Neural cell (in vitro differentiated cells): ENCODE measurements at regions not wholly inside any gene's neighbourhood (a gene's known extent, or its start where the extent isn't known, plus 50 kb on each side); places are given as distances from the start of the nearest gene placed in this dataset.
"Not testable (repeated sequence)": the region's sequence is repeated elsewhere in the genome, so short reads cannot be mapped to it uniquely, and the experiment has no call there.

Experiments used
- EP300 ChIP-seq: fragments of 450-650 bp; conservative IDR thresholded peaks from 2 replicates; pipeline ENCODE4 v1.6.1; 2014; ENCODE audit warnings: antibody characterized with exemption, mild to moderate bottlenecking, moderate library complexity; ENCODE audit not compliant: poor library complexity, severe bottlenecking
- EZH2 ChIP-seq: fragments of 200-600, 300-800 bp; shearing (Covaris generic), sonication (generic); IDR thresholded peaks from 2 replicates; pipeline ENCODE4 v1.6.1; 2014; ENCODE audit warnings: antibody characterized with exemption, low read length, borderline replicate concordance, mild to moderate bottlenecking; ENCODE audit not compliant: insufficient read depth, poor library complexity, severe bottlenecking
- POLR2AphosphoS5 ChIP-seq: IDR thresholded peaks from 2 replicates; pipeline ENCODE4 v1.6.1; 2012
- RAD21 ChIP-seq: fragments of 450-650 bp; conservative IDR thresholded peaks from 2 replicates; pipeline ENCODE4 v1.6.1; 2014; ENCODE audit warnings: antibody characterized with exemption, mild to moderate bottlenecking, moderate library complexity
- TF ChIP-seq, protein P1 (sequence below): fragments of 450-650 bp; IDR thresholded peaks from 2 replicates; pipeline ENCODE4 v1.5.1; 2014; ENCODE audit warnings: antibody characterized with exemption, mild to moderate bottlenecking, moderate library complexity; ENCODE audit not compliant: poor library complexity, severe bottlenecking

DNA sequence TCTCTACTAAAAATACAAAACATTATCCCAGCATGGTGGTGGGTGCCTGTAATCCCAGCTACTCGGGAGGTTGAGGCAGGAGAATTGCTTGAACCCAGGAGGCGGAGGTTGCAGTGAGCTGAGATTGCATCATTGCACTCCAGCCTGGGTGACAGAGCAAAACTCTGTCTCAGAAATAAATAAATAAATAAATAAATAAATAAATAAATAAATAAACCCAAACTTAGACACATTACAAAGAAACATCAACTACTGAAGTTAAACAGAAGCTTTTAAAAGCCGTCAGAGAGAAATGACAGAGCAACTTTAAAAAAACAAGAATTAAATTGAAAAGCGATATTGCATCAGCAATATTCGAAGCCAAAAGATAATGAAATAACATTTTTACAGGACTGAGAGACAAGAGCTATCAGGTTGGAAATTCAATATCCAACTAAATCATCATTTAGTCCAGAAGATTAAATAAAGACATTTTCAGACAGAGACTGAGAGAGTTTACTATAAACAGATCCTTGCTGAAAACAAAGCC, 115.1 kb upstream of the FUNDC1 start:
- not testable (repeated sequence) for TF ChIP-seq EZH2, RAD21, POLR2AphosphoS5, EP300
- TF ChIP-seq, protein P1, sequence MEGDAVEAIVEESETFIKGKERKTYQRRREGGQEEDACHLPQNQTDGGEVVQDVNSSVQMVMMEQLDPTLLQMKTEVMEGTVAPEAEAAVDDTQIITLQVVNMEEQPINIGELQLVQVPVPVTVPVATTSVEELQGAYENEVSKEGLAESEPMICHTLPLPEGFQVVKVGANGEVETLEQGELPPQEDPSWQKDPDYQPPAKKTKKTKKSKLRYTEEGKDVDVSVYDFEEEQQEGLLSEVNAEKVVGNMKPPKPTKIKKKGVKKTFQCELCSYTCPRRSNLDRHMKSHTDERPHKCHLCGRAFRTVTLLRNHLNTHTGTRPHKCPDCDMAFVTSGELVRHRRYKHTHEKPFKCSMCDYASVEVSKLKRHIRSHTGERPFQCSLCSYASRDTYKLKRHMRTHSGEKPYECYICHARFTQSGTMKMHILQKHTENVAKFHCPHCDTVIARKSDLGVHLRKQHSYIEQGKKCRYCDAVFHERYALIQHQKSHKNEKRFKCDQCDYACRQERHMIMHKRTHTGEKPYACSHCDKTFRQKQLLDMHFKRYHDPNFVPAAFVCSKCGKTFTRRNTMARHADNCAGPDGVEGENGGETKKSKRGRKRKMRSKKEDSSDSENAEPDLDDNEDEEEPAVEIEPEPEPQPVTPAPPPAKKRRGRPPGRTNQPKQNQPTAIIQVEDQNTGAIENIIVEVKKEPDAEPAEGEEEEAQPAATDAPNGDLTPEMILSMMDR: not testable (repeated sequence)
